NCI-H2171 treated with DMSO at 0.1 percent for 48 hours (cell line): ENCODE measurements at regions not wholly inside any gene's neighbourhood (a gene's known extent, or its start where the extent isn't known, plus 50 kb on each side); places are given as distances from the start of the nearest gene placed in this dataset.
"Not testable (repeated sequence)": the region's sequence is repeated elsewhere in the genome, so short reads cannot be mapped to it uniquely, and the experiment has no call there.

Experiments
- DNase-seq: peaks from one replicate; lab custom pipeline; 2025; lab: John Stamatoyannopoulos, UW

- DNase-seq: no peak
Observed at GRCh38 chr12:83709899-83710298, 1023.2 kb downstream of the TMTC2 start.

- no peak for DNase-seq
Observed at GRCh38 chr12:83700838-83701237, 1014.1 kb downstream of the TMTC2 start.

DNA sequence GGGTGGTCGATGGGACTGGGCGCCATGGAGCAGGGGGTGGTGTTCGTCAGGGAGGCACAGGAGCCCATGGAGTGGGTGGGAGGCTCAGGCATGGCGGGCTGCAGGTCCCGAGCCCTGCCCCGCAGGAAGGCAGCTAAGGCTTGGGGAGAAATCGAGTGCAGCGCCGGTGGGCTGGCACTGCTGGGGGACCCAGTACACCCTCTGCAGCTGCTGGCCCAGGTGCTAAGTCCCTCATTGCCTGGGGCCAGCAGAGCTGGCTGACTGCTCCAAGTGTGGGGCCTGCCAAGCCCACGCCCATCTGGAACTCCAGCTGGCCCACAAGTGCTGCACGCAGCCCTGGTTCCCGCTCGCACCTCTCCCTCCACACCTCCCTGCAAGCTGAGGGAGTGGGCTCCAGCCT lies 1009.6 kb downstream of the TMTC2 start:
- DNase-seq: not testable (repeated sequence)

- DNase-seq: no peak
Observed at GRCh38 chr12:83691730-83692129, 1005.0 kb downstream of the TMTC2 start.

DNA sequence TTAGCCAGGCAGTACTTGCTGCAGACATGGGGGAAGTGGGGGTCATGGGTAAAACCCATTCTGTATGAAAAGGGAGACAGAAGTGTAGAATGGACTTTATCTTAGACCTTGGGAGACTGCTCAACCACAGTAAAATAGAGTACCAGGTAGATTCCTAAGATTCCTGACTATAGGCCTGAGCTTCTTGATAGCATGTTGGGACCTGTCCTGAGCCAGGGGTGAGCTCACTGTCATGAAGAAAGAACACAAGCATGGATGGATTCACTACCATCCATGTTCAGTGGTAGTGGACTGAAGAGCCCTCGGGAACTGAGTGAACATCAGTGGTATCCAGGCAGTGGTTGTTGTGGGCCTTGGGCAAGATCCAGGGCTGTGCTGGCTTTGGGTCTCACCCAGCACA lies 1003.8 kb downstream of the TMTC2 start:
- DNase-seq: no peak

- DNase-seq: no peak
Observed at GRCh38 chr12:83689333-83689732, 1002.6 kb downstream of the TMTC2 start.

DNA sequence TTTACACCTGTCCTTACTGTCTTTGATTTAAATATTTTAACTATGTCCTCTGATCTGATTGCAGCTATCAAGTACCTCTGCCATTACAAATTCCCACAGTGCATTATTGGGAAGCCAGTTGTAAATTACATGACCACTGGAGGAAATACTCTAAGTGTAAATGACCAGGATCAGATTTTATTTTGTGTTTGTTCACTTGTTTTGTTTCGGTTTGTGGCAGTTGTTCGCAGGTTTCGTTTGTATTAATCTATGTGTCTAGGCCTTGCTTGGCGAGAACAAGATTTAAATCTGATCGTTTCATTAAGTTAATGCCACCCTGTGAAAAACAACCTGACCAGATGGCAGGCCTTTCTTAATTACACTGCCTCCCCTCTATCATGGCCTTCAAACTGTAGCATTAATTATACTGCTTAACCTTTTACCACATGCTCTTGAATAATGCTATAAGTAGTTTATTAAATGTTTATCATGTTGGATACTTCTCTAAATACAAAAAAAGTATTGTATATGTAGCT lies 990.1 kb downstream of the TMTC2 start:
- DNase-seq: peak; percentile 86

GRCh38 chr12:83666690-83667089 lies 980.0 kb downstream of the TMTC2 start:
- no peak for DNase-seq

DNA sequence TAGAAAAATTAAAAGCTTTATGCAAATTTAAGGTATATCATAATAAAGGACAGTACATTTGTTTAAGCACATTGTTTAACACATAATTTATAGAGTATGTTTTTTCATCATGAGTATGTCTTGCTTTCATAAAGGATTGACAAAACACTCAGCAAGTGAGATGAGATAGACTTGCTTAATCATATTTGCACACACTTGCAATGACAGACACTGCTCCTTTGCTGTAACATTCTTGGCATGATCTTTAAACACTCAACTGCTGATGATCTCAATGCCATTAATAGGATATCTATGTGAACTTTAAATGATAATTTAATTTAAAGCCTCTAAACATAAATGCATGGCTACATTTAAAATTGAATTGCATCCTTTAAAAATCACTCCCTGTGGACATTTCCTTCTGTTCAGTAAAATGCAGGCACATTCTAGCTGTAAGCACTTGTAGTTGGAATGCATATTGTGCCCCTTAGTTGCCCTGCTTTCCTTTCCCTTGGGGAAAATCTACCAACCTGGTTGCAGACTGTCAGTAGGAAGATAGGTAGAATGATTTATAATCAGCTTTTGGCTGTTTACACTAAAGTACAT lies 979.0 kb downstream of the TMTC2 start:
- peak; percentile 96 for DNase-seq

- DNase-seq: peak; percentile 97
Observed at GRCh38 chr12:83664650-83665049, 977.9 kb downstream of the TMTC2 start.

- no peak for DNase-seq
Observed at GRCh38 chr12:83660727-83661358, 974.1 kb downstream of the TMTC2 start.

- DNase-seq: peak; percentile 53
Observed at GRCh38 chr12:83659321-83659720, 972.6 kb downstream of the TMTC2 start.

DNA sequence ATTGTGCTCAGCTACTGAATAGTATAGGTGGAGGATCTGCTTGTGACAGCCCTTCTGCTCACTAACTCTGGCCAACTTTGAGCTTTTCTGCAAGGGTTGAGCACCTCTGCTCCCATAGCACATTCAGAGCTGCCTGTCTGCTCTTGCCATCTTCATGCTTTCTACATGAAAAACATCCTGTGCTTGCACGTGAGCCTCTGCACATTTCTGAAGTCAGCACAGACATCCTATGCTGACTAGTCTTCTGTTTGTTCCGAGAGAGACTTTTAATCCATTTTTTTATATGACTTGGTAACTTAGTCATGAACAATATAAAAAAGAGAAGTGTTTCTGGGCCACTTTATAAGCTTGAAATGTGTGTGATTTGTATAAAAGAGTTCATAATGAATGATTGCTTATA lies 969.3 kb downstream of the TMTC2 start:
- no peak for DNase-seq

GRCh38 chr12:83642205-83642604 lies 955.5 kb downstream of the TMTC2 start:
- DNase-seq: no peak

DNA sequence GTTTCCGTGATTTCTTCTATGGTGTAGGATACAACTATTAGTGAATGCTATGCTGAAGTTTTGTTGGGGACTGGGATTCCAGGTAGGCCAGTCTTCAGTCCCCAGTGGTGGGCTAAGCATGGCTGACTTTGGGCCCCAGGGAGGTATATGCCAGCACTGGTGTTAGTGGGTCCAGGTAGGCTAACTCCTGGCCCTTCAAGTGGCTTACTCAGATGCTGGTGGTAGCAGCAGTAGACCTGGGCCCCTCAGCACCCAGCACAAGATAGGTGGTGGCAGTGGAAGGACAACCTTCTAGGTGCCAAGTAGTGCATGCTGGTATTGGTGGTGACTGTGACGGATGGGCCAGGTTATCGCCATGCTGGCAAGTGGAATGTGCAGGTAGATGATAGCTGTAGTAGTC lies 955.1 kb downstream of the TMTC2 start:
- no peak for DNase-seq

DNA sequence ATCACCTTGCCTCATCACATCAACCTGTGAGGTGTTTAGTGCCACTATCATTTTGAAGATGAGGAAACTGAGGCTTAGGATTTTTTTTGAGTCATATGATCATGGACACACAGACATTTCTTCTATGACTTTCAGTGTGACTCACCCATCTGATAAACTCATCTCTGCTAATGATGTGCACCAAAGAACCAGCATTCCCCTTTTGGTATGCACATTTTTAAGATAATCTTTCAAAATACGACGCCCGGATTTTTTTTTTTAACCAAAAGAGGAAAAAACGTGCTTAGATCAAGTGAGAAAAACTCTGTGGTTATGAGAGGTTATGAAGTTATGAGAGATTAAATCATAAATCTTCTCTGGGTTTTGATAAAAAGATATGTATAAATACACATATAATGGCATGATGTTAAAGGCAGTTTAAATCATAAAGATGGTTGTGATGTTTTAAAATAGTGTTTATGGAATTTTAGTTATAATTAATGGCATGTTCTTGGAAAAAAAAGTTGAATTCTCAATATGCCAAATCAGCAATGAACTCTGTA lies 948.1 kb downstream of the TMTC2 start:
- DNase-seq: no peak

DNA sequence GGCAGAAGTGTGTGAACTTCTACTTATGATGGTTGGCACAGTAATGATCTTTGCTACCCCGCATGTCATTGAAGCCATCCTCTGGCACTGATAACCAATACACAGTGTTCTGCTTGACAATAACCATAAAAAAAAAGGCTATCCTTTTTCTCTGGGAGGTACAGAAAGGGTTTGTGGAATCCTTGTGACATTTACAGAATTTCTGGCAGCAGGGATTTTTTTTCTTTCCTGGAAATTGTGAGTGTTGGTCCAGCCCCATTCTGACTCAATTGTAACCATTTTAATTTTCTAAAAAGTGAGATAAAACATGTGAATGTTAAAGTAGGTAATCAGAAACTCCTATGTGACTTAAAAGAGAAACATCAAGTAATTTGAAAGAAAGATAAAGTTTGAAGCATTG lies 943.8 kb downstream of the TMTC2 start:
- DNase-seq: no peak

GRCh38 chr12:83629931-83630330 lies 943.2 kb downstream of the TMTC2 start:
- DNase-seq: no peak

DNA sequence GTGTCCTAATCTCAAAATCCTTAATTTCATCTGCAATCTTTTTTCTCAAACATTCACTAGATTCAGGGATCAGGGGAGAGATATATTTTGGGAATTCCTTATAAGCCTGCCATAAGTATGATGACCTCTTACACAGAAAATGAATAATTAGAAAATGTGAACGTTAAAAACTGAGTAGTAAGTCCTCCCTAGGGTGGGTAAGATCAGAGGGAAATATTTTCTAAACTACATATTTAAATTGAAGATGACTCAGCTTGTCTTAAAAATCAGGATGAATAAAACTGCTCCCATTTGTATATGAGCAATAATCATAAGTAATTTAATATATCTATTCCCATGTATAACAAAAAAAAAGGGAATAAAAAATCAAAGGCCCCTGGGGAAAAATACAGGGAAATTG lies 935.5 kb downstream of the TMTC2 start:
- no peak for DNase-seq

- DNase-seq: no peak
Observed at GRCh38 chr12:83619973-83620372, 933.3 kb downstream of the TMTC2 start.

GRCh38 chr12:83615152-83615551 lies 928.4 kb downstream of the TMTC2 start:
- DNase-seq: no peak

DNA sequence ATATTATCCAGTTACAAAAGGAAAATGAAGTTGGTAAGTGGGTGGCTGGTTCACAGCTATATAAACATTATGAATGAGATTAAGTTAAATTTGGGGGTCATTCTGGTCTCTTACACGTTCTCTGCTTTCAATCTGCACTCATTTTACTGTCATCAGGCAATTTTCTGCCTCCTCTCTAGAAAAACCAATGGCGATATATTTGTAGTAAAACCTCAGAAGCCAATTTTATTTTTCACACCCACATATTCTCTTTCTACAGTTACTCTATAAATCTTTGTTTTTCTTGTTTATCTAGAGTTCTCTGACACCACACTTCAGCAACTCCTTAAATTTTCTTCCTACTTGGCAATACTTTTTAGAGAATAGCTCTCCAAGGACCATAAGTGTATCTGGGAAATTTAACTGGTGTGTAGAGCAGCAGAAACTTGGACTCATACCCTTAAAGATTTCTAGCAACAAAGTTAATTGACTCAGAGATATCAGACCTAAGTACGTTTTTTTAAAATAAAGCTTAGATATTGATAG lies 926.9 kb downstream of the TMTC2 start:
- no peak for DNase-seq

- DNase-seq: no peak
Observed at GRCh38 chr12:83603106-83603505, 916.4 kb downstream of the TMTC2 start.
